Hepatic stellate cell (primary cell): ENCODE measurements at regions not wholly inside any gene's neighbourhood (a gene's known extent, or its start where the extent isn't known, plus 50 kb on each side); places are given as distances from the start of the nearest gene placed in this dataset.

ENCODE experiments used
- DNase-seq: peaks from one replicate; pipeline ENCODE4 v3.0.0; 2011; ENCODE audit warnings: low spot score

DNA sequence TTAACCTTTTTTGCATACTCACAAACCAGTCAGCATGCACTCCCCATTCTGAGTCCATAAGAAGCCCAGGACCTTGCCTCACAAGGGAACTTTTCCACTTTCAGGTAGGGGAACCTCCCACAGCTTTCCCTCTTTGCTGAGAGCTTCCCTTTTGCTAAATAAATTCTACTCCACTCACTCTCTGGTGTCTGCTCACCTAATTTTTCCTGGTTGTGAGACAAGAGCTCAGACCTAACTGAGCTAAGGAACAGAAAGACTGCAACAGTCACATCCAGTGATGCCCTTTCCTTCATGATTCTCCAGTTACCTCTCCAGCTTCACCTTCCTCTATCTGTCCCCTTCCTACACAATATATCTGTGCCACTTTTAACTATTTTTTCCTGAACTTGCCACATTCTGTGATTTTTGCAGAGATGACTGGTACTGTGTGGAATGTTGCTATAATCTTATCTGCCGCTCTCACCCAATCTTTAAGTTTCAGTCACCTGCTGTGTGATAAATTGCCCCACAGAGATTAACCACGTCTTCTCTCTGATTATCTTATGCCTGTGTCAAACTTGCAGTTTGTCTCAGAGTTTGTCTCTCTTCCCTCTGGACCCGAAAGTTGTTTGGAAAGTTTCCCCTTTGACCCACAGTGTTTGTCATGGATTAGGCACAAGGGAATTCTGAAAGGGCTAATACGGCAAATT, 737.1 kb upstream of the FLRT2 start:
- no peak for DNase-seq

DNA sequence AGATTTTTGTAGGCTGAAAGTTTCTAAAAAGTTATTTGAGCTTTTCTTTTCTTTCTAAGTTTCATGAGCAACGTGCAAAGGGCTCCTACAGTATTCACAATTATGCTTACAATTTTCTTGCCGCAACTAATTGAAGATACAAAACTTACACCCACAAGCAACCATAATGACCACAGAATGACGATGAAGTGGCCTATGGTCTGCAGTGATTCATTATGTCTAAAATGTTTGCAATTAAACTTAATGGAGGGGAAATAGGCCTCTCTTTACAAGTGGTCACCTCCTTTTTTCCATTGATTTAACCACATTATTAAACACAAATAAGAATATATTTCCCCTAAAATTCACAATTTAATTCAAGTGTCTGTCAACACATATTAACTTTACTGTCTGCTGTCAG, 732.6 kb upstream of the FLRT2 start:
- no peak for DNase-seq

DNA sequence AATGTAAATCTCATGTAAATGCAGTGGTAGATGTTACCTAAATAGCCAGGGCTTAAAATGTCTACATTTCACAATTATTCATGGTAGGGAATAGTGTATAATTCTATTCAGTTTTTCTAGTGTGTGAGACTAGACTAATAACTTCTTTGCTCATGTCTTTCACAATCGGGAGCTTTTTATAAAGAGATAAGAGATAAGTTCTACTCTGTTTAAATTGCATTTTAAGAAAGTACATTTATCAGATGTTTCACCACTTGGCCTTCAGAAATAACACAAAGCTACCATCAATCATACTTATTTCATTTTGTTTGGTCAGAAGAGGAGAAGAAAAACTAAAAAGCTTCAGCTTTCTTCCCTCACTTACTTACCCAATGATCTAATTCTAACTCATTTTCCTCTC, 725.5 kb upstream of the FLRT2 start:
- DNase-seq: no peak

DNA sequence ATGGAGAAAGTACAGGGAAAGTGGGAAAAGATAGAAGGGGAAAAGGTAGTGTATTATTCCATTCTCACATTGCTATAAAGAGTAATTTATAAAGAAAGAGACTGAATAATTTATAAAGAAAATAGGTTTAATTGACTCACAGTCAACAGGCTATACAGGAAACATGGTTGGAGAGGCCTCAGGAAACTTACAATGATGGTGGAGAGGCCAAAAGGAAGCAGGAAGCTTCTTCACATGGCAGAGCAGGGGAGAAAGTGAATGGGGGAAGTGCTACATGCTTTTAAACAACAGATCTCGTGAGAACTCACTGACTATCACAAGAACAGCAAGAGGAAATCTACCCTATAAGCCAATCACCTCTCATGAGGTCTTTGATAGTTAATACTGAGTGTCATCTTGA, 725.0 kb upstream of the FLRT2 start:
- DNase-seq: no peak

DNA sequence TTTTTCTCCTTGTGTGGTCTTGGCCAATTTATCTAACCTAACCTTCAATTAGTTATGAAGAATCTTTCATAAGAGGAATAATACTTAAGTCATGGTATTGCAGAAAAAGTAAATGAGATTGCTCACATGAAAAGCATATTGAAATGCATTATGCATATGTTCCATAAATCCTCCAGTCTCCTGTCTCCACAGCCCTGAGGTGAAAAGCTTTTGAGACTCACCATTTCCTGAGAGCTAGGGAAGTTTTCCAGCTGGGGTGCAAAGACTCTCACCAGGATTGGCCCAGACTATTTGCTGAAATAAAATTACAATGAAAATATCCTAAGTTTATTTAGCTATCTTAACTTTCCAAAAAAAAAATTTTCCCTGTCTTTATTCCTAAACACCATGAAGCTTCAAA, 723.8 kb upstream of the FLRT2 start:
- DNase-seq: no peak

DNA sequence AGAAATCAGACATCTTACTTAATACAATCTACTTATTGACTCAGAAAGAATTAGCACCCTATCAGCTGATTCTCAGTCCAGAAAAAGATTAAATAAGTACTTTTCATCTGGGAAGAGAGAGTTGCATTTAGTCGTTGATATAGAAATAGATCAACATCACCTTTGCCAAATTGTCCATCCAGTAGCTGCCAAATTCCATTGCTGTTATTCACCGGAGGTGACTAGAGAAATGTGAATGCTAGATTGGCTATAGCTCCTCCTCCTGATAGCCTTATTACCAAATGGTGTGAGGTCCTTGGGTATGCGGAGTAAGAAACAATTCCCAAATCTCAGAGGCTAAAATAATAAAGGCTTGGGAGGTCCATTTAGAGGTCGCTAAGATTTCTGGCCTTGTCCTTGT, 723.3 kb upstream of the FLRT2 start:
- no peak for DNase-seq

DNA sequence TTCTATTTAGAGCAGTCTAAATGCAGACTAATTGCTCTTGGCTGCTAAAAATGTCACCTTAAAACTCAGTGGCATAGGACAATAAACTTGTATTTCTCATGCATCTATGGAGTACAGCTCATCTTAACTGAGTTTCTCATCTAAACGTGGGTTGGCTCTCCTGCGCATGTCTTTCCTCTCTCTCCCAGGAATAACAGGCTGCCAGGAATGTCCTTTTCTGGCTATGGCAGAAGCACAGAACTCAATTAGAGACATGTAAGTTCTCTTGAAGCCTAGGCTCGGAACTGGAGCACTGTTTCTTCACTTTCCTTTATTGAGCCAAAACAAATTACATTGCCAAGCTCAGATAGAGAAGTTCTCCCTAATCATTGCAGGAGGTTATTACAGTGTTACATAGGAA, 722.3 kb upstream of the FLRT2 start:
- DNase-seq: no peak

DNA sequence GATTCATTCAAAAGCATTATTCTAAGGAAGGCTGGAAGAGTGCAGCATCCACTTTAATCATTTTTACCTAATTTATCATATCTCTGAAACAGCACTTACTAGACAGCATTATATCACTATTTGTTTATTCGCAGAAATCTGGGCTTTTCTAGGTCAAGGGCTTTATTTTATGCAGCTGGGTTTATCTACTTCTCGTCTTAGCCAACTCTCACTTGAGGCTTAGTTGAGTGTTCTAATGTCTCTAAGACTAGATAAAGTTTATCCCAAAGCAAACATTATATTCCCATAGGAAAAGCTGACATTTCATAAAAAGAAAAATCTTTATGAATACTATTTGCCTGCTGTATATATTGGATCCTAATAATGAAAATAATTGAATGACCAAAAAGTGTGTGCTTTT, 720.8 kb upstream of the FLRT2 start:
- DNase-seq: no peak

DNA sequence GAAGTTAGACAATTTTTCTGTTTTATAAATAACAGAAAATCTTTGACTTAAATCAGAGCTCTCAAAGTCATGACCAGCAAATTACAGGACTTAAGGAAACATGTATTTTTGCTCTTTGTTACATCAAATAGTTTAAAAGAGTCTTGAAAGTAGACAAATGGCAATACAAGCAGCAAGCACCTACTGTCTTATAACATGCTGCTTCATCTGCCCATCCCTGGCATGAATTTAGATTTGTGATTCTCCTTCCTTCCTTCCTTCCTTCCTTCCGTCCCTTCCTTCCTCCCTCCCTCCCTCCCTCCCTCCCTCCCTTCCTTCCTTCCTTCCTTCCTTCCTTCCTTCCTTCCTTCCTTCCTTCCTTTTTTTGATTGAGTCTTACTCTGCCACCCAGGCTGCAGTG, 715.6 kb upstream of the FLRT2 start:
- DNase-seq: no peak

DNA sequence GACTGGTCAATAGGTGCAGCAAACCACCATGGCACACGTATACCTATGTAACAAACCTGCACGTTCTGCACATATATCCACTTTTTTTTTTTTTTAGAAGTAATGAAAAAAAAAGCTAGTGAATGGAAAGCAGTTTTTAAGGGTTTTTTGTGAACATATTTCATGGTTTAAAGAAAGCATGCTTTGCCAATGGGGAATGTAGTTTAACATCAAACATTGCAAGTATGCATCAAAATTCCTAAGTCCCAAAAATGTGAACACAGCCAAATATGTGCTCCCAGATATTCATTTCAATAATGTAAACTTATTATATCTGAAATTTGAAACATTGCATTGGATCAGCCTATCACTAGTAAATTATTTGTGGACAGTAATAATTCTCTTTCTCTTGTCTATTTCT, 710.4 kb upstream of the FLRT2 start:
- no peak for DNase-seq

DNA sequence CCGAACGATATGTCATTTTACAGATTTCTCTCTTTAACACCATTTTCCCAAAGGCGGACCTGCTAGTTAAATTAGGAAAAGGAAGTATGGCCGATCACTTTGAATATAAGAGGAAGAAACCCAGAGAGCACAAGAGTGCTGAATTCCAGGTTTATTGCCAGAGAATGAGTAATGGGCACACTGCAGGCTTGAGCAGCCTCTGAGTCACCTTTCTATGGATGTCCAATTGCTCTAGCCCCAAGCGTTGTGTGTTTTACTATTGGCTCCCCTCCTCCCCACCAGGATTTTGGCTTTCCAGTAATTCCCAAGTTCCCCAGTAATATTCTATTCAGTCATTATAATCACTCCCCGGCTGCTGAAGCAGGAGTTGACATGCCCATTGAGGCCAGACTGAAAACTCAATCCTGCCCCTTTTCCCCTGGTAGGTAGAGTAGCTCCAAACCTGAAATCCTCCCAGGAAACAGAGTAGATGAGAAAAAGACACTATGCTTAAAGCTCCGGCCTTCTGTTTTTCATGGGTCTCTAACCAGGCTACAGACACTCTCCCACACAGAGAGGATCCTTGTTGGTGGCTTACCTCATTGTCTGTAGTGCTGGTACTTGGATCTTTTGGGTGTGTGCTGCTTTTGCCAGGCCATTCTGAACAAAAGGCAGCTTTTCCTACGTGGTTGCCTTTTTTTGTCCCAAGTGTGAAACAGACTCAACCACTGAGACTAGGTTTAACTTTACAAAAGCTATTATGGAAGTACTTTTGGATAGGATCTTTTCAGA, 704.3 kb upstream of the FLRT2 start:
- DNase-seq: no peak

DNA sequence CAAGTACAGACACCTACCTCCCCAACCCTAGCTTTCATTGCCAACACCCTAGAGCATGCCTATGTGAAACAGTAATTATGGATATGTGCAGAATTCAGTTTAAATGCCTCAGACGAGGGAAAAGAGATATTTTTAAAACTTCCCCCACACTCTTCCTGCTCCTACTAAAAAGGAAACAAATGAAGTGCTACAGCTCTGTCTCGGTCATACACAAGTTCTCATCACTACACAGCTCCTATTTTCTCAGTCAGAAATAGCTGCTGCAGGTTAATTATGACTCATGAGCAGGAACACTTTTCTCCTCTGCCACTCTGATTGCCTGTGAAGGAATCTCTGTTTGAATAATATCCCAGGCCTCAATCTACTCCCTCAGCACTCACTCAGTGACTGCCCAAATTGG, 703.6 kb upstream of the FLRT2 start:
- DNase-seq: no peak

DNA sequence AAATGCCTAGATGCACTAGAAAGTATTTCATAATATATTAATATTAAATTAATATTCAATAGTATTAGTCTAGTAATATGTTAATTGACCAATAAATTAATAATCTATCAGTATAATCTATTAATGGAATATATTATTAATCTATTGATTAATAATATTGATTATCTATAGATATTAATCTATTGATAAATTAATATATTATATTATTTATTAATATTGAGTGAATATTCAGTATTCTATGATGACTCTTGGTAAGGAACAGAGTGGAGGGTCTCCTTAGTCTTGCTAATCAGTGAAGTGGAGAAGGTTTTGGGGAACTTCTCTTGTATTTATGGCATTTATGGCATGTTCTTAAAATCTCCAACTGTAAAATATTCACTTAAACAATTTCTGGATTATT, 679.3 kb upstream of the FLRT2 start:
- no peak for DNase-seq

DNA sequence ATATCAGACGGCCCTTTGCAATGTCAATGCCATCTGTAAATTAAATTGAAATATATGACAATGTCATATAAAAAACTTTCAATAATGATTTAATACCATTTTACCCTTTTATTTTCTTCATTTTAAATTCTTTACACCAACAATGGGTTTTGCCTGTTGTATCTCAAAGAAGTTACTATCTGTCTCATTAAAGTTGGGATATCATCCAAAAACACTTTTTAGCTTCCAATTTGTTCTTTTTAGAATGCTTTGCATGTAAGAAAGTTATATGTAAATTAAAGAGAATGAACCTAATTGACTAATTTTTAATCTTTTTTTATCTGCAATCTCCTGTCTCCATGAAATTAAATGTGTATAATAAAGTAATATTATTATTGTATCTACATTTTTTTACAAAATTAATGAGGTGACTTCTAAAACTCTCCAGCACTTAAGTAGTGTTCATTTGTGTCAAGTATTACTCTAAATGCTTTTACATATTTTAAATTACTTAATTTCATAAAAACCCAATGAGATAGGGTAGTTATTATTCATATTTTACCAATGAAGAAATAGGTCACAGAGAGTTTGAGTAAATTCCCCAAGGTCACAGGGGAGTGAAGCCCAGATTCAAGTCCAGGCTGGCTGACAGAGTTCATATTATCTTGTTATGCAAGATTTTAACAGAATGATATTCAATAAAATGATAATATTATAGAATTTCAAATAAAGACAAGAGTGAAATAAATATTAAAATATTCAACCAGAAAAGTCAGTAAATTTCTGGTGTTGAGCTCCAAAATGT, 673.0 kb upstream of the FLRT2 start:
- DNase-seq: no peak

DNA sequence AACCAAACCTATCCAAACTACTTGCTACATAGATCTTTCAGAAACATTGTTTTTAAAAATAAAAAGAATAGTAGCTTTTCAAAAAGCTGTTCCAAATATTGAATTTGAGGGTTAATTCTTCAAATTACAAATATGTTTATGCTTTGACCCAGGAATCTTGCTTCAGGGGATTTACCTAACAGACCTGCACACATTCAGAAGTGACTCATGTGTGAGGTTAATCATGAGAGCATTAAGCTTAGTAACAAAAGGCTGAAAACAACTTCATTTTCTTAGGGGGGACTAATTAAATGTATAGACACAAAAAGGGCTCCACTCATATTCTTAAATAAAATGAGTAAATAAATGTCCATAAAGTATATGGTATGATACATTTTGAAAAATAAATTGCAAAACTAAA, 672.4 kb upstream of the FLRT2 start:
- no peak for DNase-seq

DNA sequence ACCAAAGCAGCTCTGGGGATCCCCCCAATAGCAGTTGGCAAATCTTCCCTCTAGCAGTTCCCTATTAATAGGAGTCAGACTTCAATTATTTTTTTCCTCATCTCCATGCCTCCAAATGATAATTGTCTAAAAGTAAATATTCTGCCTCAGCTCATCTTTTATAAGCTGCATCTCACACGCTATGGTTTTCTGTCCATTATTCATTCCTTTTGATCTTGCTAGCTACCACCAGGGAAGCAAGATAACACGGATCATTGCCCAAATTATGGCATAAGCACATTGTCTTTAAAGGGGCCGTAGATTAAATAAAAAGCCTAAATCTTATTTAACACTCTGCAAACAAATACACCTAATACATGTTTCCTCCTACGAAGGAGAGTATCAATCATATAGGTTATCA, 670.8 kb upstream of the FLRT2 start:
- no peak for DNase-seq

DNA sequence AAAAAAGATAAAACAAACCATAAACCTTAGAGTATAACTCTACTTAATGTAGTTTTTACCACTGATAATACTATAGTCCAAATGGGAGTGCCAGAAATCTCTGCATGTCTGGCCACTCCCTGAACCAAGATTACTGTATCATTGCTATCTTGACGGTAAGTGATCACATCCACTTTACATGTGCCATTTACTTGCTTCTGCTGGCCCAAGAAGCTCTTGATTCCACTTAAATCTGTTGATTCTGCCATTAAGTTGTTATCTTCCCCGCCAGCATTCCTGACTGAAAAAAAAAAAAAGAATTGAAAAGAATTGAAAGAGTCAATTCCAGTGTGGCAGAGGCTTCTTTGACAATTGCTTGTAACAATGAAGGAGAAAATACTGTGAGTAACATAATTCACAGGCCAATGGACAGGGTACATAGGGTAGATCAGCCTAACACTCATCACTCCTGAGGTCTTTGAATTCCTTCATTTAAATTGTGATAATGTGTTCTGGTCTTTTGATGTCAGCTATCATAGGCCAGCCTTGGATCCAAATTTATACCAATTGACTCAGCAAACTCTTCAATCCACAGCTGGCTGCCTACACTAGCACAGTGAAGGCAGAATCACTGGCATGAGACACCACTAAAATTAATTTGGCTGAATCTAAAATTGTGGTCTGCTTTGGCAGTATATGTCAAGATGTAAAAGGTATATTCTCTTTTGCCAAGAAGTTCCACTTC, 665.2 kb upstream of the FLRT2 start:
- no peak for DNase-seq

DNA sequence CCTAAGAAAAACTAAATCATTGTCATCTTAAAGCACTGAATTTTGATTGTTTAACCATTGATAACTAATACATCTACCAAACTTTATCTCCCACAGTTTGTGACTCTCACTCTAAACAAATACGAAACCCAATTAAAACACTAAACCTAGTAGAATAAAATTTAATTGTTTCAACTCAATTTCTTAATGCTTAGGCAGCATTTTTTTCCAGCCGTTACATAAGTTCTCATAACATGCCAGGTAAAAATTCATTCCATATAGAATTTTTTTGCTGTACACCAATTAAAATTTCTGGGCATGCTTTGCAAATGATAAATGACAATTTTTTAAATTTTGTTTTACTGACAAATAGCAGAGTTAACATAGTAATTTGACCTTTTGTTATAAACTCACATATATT, 658.2 kb upstream of the FLRT2 start:
- DNase-seq: no peak

DNA sequence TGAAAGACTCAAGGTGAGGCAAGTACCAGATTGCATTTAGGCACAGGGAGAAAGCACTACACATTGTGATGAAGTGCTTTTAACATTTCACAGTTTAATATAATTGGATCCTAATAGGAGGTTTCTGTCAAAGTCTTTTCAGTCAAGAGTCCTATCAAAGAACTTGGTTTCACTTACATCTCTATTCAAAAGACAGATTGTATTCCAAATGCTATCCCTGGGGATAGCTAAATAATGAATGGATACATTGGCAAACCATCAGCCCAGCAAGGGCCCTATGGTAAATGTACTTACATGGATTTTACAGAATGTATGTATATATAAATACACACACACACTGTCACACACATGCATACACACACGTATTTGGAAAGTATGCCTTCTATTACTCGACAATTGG, 655.5 kb upstream of the FLRT2 start:
- no peak for DNase-seq

DNA sequence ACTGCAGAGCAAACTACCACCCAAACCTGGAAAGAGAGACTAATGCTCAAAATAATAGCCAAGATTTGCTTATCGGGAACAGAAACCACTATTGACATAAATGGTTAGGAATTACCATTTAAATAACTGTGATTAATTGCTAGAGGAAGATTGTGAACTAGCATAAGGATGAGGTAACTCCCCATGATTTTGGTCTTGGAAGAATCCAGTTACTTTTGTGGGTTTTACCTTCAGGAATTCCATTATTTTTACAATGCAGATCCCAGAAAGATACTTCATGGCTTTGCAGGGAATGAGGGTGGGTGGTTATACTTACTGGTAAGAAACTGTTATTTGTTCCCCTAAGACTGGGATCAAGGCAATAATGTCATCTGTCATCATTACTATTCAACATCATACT, 652.9 kb upstream of the FLRT2 start:
- no peak for DNase-seq

DNA sequence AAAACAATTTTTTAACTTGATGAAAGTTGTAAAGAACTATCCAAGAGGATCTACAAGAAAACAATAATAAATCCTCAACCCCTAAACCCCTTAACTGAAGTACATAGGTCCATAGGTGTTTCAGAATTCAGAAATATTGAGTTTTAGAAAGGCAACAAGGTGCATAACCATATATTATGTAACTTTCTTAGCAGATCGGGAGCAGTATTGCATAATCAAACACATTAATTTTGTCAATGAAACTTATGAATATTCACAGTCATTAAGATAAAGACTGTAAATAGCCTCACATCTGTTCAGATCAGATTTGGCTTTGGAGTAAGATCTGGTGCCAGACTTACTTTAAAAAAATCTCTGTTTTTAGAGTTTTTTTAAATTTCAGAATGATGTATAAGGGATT, 647.1 kb upstream of the FLRT2 start:
- DNase-seq: no peak

DNA sequence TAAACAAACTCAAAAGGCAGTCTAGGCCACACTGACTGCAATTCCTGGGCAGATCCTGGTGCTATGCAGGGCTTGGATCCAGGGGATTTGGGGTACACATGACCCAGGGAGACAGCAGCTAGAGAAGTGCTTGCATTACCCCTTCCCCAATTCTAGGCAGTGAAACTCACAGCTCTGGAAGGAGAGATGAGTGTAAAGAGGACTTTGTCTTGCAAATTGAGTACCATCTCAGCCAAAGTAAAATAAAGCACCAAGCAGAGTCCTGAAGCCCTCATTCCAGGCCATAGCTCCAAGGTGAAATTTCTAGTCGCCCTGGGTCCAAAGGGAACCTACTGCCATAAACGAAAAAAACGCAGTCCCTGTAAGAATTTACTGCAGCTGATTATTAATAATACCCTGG, 644.9 kb upstream of the FLRT2 start:
- no peak for DNase-seq

DNA sequence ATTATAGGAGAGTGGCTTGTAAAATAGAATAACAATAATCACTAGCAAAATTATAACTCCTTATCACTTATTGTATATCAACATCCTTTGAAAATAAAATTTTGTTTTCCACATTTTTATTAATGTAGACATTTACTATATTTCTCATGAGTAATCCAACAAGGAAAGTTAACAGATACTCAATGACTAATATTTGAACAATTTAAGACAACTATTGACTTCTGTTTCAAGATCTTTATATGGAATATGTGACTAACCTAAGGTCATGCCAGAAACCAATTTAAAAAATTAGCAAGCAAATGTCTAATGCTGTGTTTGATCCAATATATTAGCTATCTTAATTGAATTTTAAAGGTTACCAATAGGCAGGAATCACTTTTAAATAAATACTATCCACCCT, 638.5 kb upstream of the FLRT2 start:
- no peak for DNase-seq
